Fibroblast of skin of left quadriceps (primary cell): ENCODE measurements at regions not wholly inside any gene's neighbourhood (a gene's known extent, or its start where the extent isn't known, plus 50 kb on each side); places are given as distances from the start of the nearest gene placed in this dataset.

Experiments
- DNase-seq, 2 experiments: peaks; one replicate each; pipeline ENCODE4 v3.0.0-alpha.2; 2013; ENCODE audit warnings: low read depth in 2 of 2

DNA sequence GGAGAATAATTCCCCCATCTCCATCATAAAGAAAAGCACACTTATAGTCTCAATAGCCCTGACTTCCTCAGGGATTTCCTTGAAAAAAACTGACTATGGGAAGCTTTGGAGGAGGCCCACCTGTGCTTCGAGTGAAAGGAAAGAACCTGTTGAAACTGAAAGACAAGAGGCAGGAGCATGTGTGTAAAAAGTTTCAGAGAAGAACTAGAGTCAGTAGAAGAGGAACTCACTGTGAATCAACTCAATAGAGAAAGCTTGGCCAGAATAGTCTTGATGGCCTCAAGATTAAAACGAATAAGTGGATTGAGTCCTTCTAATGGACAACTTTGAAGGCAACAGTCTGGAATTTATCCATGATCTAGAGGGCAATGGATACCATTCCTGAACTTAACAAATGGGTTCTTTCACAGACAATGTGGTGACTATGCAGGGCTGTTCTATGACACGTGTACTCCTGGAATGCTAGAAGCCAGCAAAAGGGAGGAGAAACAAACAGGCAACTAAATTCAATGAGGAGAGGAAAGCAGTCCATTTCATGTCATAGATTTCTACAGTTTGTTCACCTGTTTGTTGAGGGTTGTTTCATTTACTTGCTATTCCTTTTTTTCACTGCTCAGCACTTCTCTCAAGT, 442.3 kb downstream of the GRB14 start:
- DNase-seq: peak; percentile 17

DNA sequence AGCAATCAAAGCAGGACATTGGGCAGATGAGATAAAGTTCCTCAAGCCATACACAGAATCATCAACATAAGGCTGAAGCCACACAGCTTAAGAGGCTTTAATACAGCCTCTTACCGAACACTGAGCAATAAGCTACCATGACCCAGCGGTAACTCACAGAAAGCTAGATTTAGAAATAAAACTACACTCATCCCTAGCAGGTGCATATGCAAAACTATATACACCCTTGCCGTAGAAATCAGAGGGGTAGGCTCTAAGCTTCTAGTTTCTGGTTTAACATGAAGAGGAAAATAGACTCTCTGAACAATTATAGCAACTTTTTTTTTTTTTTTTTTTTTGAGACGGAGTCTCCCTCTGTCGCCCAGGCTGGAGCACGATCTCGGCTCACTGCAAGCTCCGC, 428.8 kb upstream of the FIGN start:
- no peak for DNase-seq

DNA sequence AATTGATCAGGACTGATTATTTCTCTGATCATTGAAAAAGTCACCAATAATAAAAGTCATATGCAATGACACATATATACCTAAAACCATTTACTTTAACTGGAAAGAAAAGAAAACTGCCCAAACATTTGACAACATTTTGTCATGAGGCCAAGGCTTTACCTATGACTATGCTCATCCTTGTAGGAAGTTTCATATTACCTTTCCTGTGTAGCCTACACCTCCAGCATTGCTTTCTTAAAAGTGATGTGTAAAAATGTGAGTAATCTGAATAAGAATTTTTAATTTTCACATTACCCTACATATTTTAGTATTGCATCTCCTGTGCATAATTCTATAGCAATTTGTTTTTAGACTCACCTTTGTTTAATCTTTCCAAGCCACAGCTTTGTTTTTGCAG, 419.8 kb upstream of the FIGN start:
- no peak for DNase-seq

DNA sequence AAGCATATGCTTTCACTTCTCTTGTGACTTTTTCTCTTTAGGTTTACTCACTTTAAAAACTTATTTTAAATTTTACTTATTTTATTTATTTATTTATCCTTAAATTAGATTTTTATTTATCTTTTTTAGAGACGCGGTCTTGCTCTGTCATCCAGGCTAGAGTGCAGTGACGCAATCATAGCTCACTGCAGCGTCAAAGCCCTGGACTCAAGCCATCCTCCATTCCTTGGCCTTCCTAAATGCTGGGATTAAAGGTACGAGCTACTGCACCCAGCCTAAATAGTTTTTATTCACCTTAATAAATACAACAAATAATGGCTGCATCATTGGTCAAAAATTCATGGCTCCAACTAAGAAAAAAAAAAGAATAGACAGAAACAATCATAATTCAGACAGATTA, 415.7 kb upstream of the FIGN start:
- no peak for DNase-seq

DNA sequence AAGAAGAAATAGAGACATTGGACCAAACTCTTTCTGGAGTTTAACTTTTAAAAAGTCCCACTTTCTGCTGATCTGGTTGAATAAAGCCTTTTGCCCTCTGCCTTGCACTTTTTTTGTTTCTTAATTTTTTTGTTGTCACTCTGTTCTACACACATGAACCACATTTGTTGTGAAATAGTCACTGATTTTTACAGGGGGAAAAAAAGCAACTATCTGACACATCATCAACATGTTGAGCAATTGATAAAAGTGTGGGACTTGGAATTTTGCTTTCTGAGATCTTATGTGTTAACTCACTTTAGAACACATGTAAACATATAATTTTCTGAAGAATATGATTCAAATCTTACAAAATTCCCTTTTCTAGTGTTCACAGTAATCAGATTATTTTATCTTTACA, 414.8 kb upstream of the FIGN start:
- DNase-seq: no peak

DNA sequence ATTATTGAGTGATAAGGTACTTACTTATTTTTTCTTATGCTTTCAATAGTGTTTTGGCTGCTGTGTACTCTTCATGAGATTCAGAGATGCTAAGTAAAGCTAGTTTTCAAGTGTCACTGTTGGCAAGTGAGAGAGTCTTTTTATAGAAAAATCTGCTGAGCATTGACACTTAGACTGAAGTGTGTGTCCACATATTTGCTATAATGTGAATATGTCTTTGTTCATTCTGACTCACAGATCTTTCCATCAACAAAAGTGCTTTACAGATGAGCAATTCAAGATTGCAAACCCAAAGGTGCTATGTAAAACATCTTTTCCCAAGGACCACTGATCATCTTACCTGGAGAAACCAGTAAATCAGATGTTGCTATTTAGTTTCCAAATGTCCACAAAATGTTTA, 410.6 kb upstream of the FIGN start:
- DNase-seq: no peak

DNA sequence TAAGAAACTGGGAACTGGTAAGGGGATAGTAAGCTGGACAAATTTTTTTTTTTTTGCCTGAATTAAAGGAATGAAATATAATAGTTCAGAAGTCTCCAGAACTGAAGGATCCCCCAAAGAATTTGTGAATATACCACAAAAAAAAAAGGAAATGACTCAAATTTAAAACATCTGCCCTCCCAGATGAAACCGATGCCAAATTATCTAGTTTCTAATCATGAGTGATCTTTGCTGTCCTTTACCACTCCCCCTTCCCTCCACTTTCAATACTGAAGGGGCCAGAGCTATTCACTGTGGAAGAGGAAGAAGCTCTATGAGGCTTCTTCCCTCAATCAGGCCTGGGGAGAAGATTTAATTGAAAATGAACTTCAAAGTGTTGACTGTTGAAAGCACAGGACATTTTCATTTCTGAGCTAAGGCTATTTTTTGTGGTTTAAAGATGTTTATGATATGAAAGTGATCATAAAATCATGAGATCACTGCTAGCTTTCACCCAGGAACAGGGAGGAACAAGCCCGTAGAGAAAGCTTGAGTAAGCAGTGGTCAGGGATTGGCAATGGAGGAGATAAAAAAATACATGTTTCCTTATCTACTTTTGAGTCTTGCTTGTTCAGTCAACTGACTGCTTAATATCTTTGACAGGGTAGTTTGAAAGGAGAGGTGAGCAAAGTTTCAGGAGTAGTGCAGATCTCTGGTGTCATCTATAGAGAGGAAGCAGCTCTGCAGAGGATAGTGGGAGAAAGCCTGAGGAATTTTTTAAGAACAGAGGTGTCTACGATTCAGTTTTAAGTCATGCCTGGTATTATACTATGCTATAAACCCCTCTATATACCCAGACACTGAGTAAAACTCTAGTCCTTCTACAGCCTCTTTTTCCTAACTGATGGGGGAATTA, 409.5 kb upstream of the FIGN start:
- peak; percentile 54 to 57 for DNase-seq

DNA sequence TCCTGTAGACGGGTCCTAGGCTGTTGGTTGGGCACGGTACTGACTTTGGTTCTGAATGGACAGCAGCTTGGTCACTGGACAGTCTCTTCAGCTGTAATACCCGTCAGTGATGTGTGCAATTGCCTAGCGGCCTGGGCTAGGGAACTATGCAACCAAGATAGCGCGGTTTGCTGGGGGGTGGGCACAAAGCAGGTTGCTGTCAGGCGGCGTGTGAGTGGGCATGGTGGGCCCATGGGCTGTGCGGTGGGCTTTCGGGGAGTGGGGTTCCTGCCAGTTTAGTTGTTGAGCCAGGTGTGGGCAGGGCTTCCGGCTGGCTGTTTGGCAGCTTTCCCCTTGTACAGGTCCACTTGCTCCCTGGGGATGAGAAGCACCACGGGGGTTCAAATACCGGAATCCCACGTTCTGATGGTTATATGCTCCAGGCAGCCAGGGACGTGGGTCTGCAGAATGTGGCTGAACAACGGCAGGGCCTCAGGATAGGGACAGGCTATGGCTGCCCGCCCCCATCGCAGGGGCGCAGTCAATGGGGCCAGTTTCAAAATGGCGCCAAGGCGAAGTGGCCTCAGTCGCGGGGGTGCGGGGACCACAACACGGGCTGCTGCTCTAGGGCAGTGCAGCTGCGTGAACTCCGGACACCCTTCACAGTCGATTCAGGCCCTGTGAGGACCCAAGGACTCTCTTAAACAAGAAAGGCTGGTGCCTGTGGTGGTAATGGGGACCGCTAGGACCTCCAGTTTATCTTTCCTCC, 407.5 kb upstream of the FIGN start:
- no peak for DNase-seq

DNA sequence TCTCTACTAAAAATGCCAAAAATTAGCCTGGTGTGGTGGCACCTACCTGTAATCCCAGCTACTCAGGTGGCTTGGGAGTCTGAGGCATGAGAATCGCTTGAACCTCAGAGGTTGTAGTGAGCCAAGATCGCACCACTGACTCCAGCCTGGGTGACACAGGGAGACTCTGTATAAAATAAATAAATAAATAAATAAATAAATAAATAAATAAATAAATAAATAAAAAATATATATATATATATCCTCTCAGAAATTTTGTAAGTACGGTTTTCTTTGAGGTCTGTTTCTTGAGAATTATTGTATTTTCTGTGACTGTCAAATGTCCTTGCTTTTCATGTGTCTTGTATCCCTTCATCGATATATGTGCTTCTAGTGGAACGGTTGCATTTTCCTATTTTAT, 406.9 kb upstream of the FIGN start:
- no peak for DNase-seq

DNA sequence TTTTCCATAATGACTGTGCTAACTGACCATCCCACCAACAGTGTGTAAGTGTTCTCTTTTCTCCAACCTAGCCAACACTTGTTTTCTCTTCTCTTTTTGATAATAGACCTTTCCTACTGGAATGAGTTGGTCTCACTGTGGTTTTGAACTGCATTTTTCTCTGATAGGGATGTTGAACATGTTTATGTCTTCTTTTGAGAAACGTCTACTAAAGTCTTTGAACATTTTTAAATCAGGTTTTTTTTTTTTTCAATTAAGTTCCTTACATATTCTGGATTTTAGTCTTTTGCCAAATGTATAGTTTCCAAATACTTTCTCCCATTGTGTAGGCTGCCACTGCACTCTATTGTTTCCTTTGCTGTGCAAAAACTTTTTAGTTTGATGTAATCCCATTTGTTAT, 405.5 kb upstream of the FIGN start:
- DNase-seq: no peak

DNA sequence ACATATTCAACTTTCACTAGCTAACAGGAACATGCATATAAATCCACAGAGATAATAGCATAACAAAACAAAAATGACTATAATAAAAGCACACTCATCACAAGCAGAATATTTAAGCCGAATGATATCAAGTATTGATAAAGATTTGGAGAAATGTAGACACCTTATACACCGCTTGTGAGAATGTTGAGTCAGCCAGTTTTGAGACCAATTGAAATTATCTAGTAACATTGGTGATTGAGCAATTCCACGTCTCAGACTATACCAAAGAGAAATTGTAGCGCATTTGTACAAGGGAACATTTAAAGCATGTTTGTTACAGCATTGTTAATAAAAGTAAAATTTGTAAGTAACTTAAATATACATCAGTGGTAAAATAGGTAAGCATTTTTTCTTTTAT, 402.9 kb upstream of the FIGN start:
- DNase-seq: no peak

DNA sequence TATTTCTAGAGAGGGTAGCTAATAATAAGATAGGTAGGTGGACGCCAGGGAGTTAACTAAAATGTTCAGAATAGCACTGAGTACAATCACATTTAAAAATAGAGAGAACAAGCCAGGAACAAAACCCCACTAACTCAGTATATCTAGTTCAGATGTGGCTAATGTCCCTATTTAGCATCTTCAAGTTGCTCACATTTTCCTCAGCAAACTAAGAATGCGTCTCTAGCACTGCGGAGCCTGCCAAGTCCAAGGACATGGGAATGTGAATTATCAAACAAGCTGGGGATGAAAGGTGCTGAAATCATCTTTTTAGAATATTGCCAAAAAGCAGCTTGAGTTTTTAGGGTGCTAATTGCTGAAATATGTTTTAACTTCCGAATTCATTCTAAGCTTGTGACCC, 398.5 kb upstream of the FIGN start:
- no peak for DNase-seq

DNA sequence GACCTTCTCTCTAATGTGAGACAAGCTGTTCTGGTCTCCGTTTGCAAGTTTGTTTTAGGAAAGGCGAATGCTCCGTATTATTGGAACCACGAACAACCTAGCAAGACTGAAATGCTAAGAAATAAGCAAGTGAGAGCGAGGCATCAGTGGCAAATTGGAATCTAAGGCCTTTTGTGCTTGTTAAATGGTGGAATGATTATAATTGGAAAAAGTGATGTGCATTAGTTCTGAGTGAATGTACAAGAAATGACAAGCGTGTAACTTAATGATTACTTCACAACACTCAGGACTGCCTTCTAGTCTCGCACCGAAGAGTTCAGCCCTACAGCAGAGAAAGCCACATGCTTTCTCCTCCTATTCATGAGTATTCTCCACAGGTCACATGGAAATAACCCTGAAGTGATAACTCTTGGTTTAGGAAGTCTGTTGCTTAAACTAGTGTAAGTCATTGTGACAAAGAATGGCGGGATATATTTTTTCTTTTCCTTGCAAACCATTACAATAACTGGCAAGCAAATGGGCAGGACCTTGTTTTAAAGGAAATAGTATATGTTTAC, 392.2 kb upstream of the FIGN start:
- no peak for DNase-seq

DNA sequence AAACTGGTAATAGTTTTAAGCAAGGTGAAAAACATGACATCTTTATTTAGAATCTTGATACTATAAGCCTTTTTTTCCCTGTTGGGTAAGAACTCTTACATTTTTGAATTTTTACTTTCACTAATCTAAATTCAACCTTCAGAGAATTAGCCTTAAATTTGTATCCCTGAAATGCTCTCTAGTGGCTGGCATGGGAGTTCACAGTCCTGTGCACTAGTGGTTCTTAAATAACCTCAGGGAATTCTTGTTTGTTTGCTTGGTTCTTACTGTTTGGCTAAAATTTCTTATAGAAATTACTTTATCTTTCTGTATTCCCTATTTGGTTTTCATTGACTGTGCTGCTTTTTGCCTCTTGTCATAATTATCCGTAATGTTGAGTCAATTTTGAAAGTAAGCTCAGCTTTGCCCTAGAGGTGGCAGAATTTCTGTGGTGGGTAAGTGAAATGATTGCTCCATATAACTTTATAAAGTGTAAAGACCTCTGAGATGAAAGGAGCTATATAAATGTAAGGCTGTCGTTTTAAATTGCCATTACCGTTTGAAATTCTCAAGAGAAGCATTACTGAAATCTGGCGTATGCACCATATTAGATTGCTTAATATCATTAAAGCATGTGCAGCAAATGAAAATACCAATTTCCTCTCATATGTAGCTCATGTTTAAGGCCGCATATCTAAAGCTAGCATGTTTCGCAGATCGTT, 391.3 kb upstream of the FIGN start:
- DNase-seq: no peak

DNA sequence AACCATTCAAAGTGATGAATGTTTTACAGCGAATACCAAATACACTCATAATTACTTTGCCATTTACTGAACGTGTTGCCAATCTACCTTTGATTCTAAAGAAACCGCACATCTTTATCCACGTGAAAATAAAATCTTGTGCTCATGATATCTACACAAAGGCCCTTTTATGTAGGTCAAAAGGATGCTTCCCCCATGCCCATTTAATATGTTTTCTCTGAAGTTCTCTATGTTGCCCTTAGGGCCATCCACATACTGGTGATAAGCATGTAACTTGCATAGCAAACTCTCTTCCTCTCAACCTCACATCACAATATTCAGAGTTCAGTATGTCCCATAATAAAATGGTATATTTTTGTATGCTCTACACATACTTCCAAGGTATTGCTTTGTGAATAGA, 380.0 kb upstream of the FIGN start:
- no peak for DNase-seq

DNA sequence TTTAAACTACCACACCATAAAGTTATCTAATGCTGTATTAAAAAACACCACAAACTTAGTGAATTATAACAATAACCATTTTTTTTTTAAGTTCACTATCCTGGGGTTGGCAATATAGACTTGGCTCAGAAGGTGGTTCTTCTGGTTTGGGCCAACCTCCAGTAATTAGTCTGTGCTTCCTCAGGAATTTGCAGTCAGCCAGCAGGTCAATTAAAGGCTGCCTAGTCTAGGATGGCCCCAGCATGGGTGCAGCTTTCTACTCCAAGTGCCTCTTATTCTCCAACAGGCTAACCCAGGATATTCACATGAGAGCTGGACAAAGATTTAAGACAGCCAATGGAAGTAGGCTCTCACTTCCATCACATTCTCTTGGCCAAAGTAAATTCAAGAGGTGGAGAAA, 379.1 kb upstream of the FIGN start:
- no peak for DNase-seq

DNA sequence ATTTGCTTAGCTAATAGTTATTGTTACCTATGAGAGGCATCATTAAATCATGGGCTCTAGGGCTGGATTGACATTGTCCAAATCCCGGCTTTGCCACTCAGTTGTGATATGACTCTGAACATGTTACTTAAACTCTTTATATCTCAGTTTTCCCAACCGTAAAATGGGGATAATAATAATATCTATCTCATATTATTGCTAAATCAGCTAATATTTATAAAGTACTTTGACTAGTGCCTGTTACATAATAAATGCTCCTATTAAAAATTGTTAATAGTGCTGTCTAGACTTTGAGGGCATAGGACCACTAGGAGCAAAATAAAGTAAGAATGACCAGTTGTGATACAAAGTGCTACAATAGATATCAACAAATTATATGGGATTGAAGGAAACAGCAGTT, 376.3 kb upstream of the FIGN start:
- DNase-seq: no peak

DNA sequence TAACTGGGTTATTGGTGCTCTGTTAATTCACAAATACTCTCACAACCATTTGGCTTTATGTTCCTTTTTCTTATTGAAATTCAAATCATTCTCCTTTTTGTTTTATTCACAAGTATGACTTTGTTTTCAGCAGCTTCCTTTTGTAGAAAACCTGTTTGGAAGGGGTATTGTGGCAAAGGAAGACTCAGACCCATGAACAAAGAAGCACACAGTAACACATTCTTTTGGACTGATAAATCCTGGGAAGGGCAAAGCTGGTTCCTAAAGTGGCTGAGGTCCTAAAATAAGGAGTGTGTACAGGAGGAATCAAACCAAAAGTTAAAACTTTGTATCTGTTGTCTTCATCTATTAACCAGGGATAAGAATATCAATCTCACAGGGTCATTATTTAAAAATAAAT, 374.7 kb upstream of the FIGN start:
- no peak for DNase-seq

DNA sequence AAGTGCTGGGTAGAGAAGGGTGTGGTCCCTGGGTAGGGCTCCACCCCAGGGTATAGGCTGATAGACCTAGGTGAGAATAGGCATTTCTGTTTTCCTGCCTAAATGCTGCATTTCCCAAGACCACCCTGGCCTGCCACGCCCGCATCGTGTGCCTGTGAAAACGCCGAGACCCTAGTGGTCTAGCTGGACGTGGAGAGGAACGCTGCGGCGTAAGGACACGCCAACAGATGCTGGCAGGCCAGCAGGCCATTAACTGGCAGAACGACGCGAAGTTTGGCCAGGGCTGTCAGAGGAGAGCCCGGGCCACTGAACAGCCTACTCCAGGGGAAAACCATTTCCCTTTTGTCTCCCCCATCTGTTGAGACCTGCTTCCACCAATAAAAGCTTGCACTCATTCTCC, 373.2 kb upstream of the FIGN start:
- DNase-seq: no peak

DNA sequence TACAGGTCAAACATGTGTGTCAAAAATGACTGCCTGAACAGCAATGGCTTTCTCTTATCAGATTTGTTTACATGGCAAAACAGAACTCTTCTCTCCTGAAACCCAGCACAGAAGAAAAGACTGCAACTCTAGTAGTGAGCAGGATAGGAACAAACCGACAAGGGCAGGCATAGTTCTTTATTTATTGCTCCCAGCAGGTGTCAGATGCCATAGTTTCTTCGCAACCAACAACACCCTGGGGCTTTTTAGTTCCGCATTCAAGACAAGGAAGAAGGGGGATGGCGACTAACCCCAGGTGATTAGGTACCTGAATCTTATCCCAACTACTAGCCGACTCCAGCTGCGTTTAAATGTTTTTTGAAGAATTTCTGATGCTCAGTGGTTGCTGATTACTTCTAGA, 367.5 kb upstream of the FIGN start:
- no peak for DNase-seq

DNA sequence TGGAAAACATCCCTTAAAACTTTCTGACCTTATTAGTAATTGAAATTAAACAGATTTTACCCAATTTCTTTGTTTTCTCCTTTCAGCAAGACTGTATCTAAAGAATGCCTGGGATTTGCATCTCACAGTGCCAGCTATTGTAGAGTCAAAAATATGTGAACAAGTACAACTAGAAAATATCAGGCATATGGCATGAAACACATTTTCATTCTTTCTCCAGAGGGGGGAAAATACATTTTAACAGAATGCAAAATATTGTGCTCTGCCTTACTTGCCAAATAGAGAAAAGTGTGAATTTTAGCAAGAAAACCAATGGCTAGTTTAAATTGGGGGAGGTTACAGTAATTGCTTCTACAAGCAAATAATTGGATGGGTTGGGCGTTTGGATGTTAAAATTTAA, 366.6 kb upstream of the FIGN start:
- DNase-seq: no peak

DNA sequence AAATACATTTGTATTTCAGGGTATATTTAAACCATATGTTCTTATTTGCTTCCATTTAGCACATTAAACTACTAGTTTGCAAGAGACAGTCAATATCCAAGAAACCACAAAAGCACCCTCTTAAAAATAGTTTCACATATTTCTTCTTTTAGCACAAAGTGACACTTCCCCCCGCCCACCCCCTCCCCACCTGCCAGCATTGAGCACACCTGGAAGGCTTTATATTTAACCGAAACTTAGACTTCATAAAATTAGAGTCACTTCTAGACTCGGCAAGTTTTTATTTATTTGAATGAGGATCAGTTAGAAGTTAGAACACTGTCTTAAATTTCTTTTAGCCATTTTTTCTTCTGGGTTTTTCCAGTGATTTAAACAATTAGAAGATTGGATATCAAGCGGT, 355.9 kb upstream of the FIGN start:
- no peak for DNase-seq
